Activated naive CD8-positive, alpha-beta T cell (primary cell): ENCODE measurements at regions not wholly inside any gene's neighbourhood (a gene's known extent, or its start where the extent isn't known, plus 50 kb on each side); places are given as distances from the start of the nearest gene placed in this dataset.
"Not testable (repeated sequence)": the region's sequence is repeated elsewhere in the genome, so short reads cannot be mapped to it uniquely, and the experiment has no call there.

ENCODE experiments used
- H3K27ac Mint-ChIP-seq: one replicate; pipeline ENCODE4 v1.8.0; 2021; ENCODE audit warnings: mixed read lengths
- H3K27me3 Mint-ChIP-seq: one replicate; pipeline ENCODE4 v1.8.0; 2021; ENCODE audit warnings: mixed read lengths
- H3K36me3 Mint-ChIP-seq: one replicate; pipeline ENCODE4 v1.8.0; 2021; ENCODE audit warnings: mixed read lengths
- H3K4me1 Mint-ChIP-seq: one replicate; pipeline ENCODE4 v1.8.0; 2021; ENCODE audit warnings: low read depth, mixed read lengths
- H3K4me3 Mint-ChIP-seq: one replicate; pipeline ENCODE4 v1.8.0; 2021; ENCODE audit warnings: mild to moderate bottlenecking, mixed read lengths
- H3K9me3 Mint-ChIP-seq: one replicate; pipeline ENCODE4 v1.8.0; 2021; ENCODE audit warnings: low read depth, mixed read lengths

DNA sequence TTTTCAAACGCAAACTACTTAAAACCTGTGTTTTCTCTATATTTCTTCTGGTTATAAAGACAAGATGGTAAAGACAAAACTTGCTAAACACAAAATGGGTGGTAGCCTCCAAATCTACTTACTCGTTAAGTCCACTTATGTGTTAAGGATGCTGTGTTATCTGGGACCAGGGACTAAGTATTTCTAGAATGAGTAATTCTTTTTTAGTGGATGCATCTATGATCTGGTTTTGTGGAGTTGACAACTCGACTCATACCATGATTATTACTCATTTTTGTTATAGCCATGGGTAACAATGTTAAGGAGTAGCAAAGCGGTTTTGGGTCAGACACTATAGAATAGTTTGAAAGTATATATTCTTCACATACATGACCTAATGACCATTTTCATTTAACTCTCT lies 239.5 kb upstream of the FOXP2 start:
- H3K27ac Mint-ChIP-seq, result no peak overlapping the region
- no peaks in the 10 kb centered on the region for H3K4me1 Mint-ChIP-seq
- H3K9me3 Mint-ChIP-seq, result peaks cover 9% of the 10 kb centered on the region
- H3K36me3 Mint-ChIP-seq, result no peaks in the 10 kb centered on the region
- no peaks in the 10 kb centered on the region for H3K27me3 Mint-ChIP-seq
- no peak overlapping the region for H3K4me3 Mint-ChIP-seq

DNA sequence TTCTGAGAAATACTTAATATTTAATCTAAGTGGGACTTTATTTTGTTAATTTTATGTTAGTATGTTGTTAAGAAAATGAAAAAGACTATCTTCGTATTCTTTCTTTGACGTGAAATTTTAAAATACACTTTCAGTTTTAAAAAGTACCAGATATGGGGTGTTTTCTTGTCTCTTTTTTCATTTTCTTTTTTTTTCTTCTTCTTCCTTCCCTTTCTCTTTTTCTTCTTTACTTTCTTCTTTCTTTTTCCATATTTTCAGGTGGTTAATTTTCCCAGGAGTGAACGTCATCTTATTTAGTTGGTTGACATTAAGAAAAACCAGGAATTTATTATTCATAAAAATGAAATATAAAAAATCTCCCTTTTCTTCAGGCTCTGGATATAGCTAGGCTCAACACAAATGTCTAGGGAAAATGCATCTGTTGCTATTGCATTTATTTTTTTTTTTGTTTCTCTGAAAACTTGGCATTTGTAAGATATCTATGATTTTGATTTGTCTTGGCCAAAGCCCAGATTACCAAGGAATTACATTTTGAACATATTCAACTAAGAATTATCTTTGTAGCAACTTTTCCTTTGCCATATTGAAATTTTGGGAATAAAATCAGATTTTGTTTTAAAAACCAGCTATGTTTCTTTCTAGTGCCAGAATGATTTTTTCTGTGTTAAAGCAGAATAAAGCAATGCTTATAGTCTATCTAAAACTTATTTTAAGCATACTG lies 241.3 kb upstream of the FOXP2 start:
- H3K36me3 Mint-ChIP-seq, result no peaks in the 10 kb centered on the region
- no peaks in the 10 kb centered on the region for H3K4me1 Mint-ChIP-seq
- peaks cover 13% of the 10 kb centered on the region for H3K9me3 Mint-ChIP-seq
- no peak overlapping the region for H3K27ac Mint-ChIP-seq
- no peaks in the 10 kb centered on the region for H3K27me3 Mint-ChIP-seq
- no peak overlapping the region for H3K4me3 Mint-ChIP-seq

DNA sequence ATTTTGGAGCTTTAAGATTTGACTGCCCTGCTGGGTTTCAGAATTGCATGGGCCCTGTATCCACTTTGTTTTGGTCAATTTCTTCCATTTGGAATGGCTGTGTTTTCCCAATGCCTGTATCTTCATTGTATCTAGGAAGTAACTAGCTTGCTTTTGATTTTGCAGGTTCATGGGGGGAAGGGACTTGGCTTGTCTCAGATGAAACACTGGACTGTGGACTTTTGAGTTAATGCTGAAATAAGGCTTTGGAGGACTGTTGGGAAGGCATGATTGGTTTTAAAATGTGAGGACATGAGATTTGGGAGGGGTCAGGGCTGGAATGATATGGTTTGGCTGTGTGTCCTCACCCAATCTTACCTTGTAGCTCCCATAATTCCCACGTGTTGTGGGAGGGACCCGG lies 245.2 kb upstream of the FOXP2 start:
- H3K9me3 Mint-ChIP-seq, H3K27me3 Mint-ChIP-seq, H3K4me3 Mint-ChIP-seq, H3K4me1 Mint-ChIP-seq, H3K27ac Mint-ChIP-seq, H3K36me3 Mint-ChIP-seq: not testable (repeated sequence)

DNA sequence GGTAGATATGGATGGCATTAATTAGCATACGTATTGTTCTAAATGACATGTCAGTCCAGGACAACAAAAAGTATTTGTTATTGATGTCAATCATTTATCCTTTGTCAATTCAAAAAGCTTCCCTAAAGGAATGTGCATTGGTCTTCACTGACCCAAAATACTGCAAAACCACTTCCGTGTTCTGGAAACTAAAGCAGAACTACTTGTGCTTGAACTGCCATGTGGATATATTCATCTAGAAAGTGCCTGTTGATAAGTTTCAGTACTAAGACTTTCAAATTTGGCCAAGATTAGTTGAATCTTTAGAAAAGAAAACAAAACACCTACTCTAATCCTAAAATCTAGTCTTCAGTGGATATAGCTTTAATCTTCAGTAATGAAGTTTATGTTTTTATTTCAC lies 242.1 kb upstream of the PPP1R3A start:
- no peaks in the 10 kb centered on the region for H3K36me3 Mint-ChIP-seq
- H3K27ac Mint-ChIP-seq, result no peak overlapping the region
- H3K4me3 Mint-ChIP-seq, result no peak overlapping the region
- H3K27me3 Mint-ChIP-seq, result no peaks in the 10 kb centered on the region
- H3K9me3 Mint-ChIP-seq, result no peaks in the 10 kb centered on the region
- no peaks in the 10 kb centered on the region for H3K4me1 Mint-ChIP-seq

DNA sequence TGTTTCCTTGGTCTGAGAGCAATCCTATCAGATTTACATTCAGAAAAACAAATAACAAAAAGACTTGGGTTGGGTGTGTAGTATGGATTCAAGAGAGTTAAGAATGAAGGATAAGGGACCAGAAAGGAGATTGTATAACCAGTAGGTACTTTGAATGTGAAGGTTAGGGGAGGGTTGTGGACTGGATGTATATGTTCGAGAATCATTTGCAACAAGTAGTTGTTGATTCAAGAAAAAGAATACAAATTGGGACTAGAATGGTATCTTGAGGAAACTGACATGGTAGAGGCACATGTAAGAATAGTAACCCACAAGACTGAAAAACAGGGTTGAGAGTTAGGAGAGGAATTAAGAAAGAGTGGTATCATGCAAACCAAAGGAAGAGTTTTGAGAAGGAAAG lies 240.0 kb upstream of the PPP1R3A start:
- no peaks in the 10 kb centered on the region for H3K4me1 Mint-ChIP-seq
- H3K27ac Mint-ChIP-seq, result no peak overlapping the region
- H3K4me3 Mint-ChIP-seq, result no peak overlapping the region
- no peaks in the 10 kb centered on the region for H3K36me3 Mint-ChIP-seq
- no peaks in the 10 kb centered on the region for H3K27me3 Mint-ChIP-seq
- no peaks in the 10 kb centered on the region for H3K9me3 Mint-ChIP-seq

DNA sequence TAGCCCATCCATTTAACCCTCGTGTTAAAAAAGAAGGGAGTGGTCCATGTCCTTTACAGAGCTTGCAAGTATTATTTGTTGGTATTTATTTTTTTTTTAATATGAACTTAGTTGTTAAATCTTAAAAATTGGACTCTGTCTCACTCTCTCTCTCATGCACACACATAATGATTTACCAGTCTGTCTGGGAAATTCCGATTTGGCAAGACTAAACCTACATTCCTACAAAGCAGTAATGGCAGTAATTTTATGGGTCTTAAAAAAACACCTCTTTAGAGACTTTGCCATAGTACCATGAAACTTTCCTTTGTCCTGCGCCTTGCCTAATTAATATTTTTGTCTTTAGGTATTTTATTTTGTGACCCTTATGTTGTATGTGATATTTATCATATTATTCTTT lies 239.5 kb upstream of the PPP1R3A start:
- no peak overlapping the region for H3K27ac Mint-ChIP-seq
- no peaks in the 10 kb centered on the region for H3K27me3 Mint-ChIP-seq
- no peaks in the 10 kb centered on the region for H3K36me3 Mint-ChIP-seq
- no peaks in the 10 kb centered on the region for H3K9me3 Mint-ChIP-seq
- H3K4me1 Mint-ChIP-seq, result no peaks in the 10 kb centered on the region
- no peak overlapping the region for H3K4me3 Mint-ChIP-seq

DNA sequence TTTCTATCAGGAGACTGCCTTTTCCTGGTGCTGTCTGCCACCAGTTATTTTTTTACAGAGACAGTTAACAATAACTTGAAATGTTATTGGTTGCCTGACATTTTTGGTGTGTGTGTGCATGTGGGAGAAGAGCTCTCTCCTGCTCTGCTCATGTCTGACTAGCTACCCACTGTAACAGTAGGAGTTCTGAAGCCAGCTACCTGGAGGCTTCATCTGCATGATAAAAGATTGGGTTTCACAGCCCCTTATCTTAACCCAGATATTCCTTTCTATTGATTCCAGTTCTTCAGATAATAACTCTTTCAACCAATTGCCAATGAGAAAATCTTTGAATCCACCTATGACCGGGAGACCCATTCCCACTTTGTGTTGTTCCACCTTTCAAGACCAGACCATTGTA lies 237.4 kb upstream of the PPP1R3A start:
- H3K27ac Mint-ChIP-seq, result no peak overlapping the region

DNA sequence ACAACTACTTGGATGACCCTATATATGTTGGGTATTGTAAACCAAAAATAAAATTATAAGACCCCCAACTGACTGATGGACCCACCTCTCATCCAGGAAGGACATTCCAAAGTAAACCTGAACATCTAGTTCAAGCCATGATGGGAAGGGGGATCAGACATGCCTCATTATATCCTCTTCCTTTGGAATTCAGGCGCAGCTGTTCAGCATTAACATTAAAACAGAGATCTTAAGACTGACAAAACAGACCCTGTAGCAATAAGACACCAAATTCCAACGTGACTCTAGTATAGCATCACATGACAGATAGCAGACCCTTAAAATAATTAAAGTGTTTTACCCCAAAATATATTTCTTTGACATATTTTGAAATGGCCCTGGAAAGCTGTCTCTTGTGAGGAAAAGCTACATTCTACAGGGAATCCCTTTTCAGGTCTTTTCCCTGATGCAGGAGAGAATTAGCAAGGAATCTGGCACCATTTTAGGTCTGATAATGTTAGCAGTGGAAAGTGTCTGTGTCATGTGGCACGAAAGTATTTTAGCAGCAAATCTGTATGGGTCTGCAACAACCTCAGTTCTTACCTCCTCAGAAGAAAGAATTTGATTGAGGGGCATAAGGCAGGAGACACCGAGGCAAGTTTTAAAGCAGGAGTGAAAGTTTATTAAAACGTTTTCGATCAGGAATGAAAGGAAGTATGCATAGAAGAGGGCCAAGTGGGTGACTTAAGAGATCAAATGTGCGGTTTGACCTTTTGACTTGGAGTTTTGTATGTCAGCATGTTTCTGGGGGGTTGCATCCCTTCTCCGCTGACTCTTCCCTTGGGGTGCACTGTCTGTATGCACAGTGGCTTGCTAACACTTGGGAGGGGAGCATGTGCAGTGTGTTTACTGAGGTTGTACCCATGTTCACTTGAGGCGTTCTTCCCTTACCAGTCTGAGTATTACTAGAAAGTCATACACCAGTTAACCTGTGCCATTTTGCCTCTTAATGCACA lies 236.6 kb upstream of the PPP1R3A start:
- no peaks in the 10 kb centered on the region for H3K9me3 Mint-ChIP-seq
- H3K27ac Mint-ChIP-seq, result no peak overlapping the region
- no peaks in the 10 kb centered on the region for H3K36me3 Mint-ChIP-seq
- no peaks in the 10 kb centered on the region for H3K4me1 Mint-ChIP-seq
- no peaks in the 10 kb centered on the region for H3K27me3 Mint-ChIP-seq
- H3K4me3 Mint-ChIP-seq, result no peak overlapping the region

More for the DNA sequence above, 237.4 kb upstream of the PPP1R3A start:
- no peaks in the 10 kb centered on the region for H3K36me3 Mint-ChIP-seq
- no peak overlapping the region for H3K4me3 Mint-ChIP-seq
- H3K9me3 Mint-ChIP-seq, result no peaks in the 10 kb centered on the region
- no peaks in the 10 kb centered on the region for H3K4me1 Mint-ChIP-seq
- H3K27me3 Mint-ChIP-seq, result no peaks in the 10 kb centered on the region

DNA sequence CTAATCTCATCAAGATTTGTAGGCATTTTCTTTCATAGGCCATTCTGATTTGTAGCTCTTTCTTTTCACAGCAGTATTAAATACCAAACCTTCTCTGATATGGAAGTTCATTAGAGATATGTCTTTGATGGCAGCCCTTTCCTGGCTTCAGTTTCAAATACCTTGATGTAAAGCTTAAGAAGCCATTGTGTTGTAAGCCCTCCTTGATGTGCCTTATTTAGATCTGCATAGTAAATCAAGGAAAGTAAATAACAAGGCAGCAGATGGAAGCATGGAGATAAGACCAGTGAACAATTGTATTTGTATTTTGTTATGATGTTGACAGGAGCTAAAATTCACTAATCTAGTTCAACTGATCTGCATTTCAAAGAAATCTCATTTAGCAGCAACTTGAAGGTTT lies 234.9 kb upstream of the PPP1R3A start:
- no peaks in the 10 kb centered on the region for H3K27me3 Mint-ChIP-seq
- no peaks in the 10 kb centered on the region for H3K9me3 Mint-ChIP-seq
- H3K4me3 Mint-ChIP-seq, result no peak overlapping the region
- H3K4me1 Mint-ChIP-seq, result no peaks in the 10 kb centered on the region
- no peak overlapping the region for H3K27ac Mint-ChIP-seq
- H3K36me3 Mint-ChIP-seq, result no peaks in the 10 kb centered on the region

DNA sequence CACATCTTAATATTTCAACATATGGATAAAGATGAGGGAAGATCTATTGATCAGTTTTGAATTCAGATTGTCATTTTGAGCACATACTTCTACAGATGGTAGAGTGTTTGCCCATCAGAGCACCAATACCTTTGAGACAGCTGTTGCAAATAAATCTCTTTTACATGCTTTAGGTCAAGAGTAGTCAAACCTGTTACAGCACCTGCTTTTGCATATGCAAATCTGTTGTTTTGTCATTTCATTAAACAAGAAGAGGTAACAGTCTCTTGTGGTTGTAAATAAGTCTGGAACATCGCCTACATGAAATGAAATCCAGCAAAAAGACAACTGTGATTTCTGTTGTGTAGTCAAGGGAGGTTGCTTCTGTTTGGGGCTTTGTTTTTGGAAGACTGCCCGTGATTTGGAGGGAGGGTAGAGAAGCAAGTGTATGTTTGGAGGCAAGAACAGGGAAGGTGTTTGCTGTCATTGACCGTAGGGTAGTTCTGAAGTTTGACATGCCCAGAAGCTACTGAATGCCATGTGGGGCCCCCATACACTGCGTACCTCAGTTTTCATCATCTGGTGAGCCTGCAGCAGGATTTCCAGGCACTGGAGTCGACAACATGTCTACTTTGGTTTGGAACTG lies 233.6 kb upstream of the PPP1R3A start:
- Mint-ChIP-seq H3K27ac (no peak overlapping the region), H3K9me3 (no peaks in the 10 kb centered on the region), H3K36me3 (no peaks in the 10 kb centered on the region), H3K4me1 (no peaks in the 10 kb centered on the region), H3K27me3 (no peaks in the 10 kb centered on the region), H3K4me3 (no peak overlapping the region)

DNA sequence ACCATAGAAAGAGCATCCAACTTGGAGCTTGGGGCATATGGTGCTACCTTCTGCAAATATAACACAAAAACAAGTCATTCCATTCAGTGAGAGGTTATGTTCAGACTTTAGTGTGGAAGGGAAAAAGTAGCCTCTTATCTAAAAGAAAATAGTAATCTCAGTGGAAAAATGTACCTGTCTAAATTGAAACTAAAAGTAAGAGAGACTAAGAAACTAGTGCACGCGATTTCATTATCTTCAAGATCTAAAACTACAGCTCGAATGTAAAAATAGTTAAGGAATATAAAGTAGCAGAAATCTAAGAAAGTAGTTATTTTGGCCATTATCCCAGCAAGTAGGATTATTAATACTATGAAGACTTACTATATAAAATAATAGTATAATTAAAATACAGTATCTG lies 233.0 kb upstream of the PPP1R3A start:
- Mint-ChIP-seq H3K4me3 (no peak overlapping the region), H3K27ac (no peak overlapping the region), H3K27me3 (no peaks in the 10 kb centered on the region)

DNA sequence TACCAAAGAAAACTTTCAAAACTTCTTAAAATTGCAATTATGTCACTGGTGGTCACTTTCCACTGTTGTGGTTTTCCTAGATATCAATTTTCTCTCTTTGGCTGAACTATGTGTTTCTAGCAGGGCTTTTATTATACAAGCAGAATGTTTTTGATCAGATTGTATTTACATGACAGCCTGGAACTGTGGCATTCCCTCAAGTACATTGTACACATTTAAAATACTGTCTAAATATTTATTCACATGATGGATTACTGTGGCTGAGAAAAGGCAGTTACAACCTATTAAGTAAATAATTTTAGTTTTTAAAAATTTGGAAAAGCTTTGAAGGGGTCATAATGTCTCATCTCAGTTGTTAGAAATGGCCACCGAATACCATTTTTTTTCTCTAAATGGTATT lies 231.9 kb upstream of the PPP1R3A start:
- H3K27me3 Mint-ChIP-seq, result no peaks in the 10 kb centered on the region
- H3K36me3 Mint-ChIP-seq, result no peaks in the 10 kb centered on the region
- no peak overlapping the region for H3K4me3 Mint-ChIP-seq
- no peaks in the 10 kb centered on the region for H3K4me1 Mint-ChIP-seq
- no peak overlapping the region for H3K27ac Mint-ChIP-seq
- no peaks in the 10 kb centered on the region for H3K9me3 Mint-ChIP-seq

More for the DNA sequence above, 233.0 kb upstream of the PPP1R3A start:
- Mint-ChIP-seq H3K36me3 (no peaks in the 10 kb centered on the region), H3K4me1 (no peaks in the 10 kb centered on the region), H3K9me3 (no peaks in the 10 kb centered on the region)

DNA sequence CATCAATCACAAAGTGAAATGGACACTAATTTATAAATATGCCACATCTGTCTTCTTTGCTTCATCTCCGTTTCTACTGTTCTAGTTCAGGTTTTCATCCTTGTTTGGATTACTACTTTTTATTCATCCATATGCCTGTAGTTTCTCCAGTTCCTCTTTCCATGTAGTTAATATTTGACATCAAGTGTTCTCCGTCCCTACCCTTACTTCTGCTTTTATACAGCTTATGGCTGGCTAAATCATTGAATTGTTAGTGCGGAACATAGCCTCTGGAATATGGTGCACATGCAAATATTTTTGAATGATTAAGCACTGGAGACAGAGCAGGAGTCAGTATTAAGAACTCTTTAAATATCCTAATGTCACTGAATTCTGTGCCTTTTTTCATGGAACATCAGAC lies 230.0 kb upstream of the PPP1R3A start:
- no peaks in the 10 kb centered on the region for H3K36me3 Mint-ChIP-seq
- H3K27ac Mint-ChIP-seq, result no peak overlapping the region
- H3K27me3 Mint-ChIP-seq, result no peaks in the 10 kb centered on the region
- H3K9me3 Mint-ChIP-seq, result no peaks in the 10 kb centered on the region
- no peaks in the 10 kb centered on the region for H3K4me1 Mint-ChIP-seq
- no peak overlapping the region for H3K4me3 Mint-ChIP-seq

DNA sequence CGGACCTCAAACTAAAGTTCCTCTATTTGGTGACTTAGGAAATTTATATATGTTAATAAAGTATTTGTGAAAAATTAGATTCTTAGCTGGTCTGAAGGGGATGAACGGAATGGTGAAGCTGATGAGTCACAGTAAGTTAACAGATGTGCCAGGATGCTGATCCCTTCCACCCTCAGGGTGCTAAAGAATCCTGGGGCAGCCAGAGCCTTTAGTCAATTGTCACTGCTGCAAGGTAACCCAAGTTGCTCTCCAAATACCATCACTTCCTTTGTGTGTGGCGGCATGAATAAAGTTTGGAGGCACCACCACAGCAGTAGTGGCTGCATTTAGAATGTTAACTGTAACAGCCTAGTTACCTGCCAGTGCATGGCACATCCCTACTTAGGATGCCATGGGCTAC lies 222.6 kb upstream of the PPP1R3A start:
- H3K4me1 Mint-ChIP-seq, result no peaks in the 10 kb centered on the region
- H3K9me3 Mint-ChIP-seq, result no peaks in the 10 kb centered on the region
- H3K36me3 Mint-ChIP-seq, result no peaks in the 10 kb centered on the region
- no peak overlapping the region for H3K27ac Mint-ChIP-seq
- no peak overlapping the region for H3K4me3 Mint-ChIP-seq
- no peaks in the 10 kb centered on the region for H3K27me3 Mint-ChIP-seq

DNA sequence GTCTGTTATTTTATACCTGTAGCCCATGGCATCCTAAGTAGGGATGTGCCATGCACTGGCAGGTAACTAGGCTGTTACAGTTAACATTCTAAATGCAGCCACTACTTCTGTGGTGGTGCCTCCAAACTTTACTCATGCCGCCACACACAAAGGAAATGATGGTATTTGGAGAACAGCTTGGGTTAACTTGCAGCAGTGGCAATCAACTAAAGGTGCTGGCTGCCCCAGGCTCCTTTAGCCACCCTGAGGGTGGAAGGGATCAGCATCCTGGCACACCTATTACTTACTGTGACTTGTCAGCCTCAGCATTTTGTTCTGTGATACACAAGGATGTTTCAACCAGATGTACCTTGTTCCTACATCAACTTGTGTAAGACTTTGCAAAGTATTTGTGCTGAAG lies 221.8 kb upstream of the PPP1R3A start:
- H3K27me3 Mint-ChIP-seq, result no peaks in the 10 kb centered on the region
- H3K27ac Mint-ChIP-seq, result no peak overlapping the region
- H3K4me3 Mint-ChIP-seq, result no peak overlapping the region
- H3K4me1 Mint-ChIP-seq, result no peaks in the 10 kb centered on the region
- no peaks in the 10 kb centered on the region for H3K36me3 Mint-ChIP-seq
- H3K9me3 Mint-ChIP-seq, result no peaks in the 10 kb centered on the region
